ENCODE measurements at regions not wholly inside any gene's neighbourhood (a gene's known extent, or its start where the extent isn't known, plus 50 kb on each side); places are given as distances from the start of the nearest gene placed in this dataset.
A peak's percentile ranks its signal among the peaks of the same experiment; 100 is the strongest.

DNA sequence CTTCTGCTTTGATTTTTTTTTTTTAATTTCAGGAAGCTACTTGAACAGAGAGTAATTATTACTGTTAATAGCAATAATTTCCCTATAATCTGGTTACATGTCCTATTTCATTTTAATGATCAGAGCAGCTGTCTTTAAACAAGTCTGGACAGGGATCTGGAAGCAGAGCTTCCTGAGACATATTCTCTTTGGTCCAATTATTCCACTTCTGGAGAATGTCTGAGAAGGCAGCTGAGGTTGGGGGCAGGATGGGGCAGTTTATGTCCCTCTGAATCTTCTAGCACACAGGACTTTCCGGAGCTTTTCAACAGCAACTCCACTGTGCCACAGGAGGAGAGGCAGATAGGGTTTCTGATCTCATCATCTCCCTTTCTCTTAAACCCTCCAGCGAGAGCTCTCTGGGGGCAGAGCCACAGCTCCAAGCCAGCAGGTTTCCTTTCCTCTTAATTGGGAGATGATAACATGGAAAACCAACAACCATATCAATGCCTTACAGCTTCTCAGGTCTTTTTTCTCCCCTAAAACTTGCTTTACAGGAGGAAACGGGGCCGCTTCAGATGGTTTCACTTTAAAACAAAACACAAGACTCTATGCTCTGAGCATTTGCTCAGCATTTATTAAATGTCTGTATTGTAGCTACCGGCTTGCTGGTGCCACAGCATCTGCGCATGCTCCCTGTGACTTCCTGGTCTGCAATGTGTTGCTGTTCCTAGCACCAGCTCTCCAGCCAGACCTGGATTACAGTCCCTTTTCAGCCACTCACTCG, 425.7 kb upstream of the USP24 start:
- DNase-seq (ENCODE audit: insufficient read length, low spot score) (peak; percentile 2), FAIRE-seq (no peak)
- no peak for TF ChIP-seq POLR2AphosphoS5 (IDR thresholded peaks at IDR 0.05; ENCODE audit: low read depth, low read length)

DNA sequence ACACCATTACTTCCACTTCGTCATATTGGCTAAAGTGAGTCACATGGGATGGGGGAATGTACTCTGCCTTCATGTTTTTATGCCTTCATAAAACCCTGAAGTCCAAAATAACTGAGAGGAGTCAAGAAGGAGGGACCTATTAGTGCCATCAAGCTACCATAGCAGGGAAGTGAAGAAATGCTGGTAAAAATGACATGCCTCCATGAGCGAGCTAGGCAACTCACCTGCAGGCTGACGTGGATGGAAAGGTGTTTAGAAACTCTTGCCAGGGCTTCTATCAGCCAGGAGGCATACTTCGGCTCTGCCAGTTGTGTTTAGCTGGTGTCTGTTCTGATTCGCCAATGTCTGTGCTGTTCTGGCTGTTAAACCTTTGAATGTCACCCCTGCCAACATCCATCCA, 424.4 kb upstream of the USP24 start:
- FAIRE-seq (no peak), DNase-seq (ENCODE audit: insufficient read length, low spot score) (no peak)
- TF ChIP-seq POU2F2 (IDR thresholded peaks at IDR 0.05; ENCODE audit: low read depth, low read length) (no peak), PAX5 (IDR thresholded peaks at IDR 0.05; ENCODE audit: insufficient read depth, low read length, severe bottlenecking) (no peak), POLR2A (IDR thresholded peaks at IDR 0.05; ENCODE audit: low read depth, low read length) (no peak), SPI1 (IDR thresholded peaks at IDR 0.05; ENCODE audit: low read depth, low read length) (no peak), POLR2AphosphoS5 (IDR thresholded peaks at IDR 0.05; ENCODE audit: low read depth, low read length) (no peak), TAF1 (IDR thresholded peaks at IDR 0.05; ENCODE audit: low read depth, low read length) (no peak)

- DNase-seq (ENCODE audit: insufficient read length, low spot score) (no peak), FAIRE-seq (no peak)
- TF ChIP-seq POLR2AphosphoS5 (IDR thresholded peaks at IDR 0.05; ENCODE audit: low read depth, low read length) (no peak), PAX5 (IDR thresholded peaks at IDR 0.05; ENCODE audit: insufficient read depth, low read length, severe bottlenecking) (no peak), POU2F2 (IDR thresholded peaks at IDR 0.05; ENCODE audit: low read depth, low read length) (no peak), POLR2A (IDR thresholded peaks at IDR 0.05; ENCODE audit: low read depth, low read length) (no peak), SPI1 (IDR thresholded peaks at IDR 0.05; ENCODE audit: low read depth, low read length) (no peak), TAF1 (IDR thresholded peaks at IDR 0.05; ENCODE audit: low read depth, low read length) (no peak)
Observed at GRCh38 chr1:55639051-55639450, 423.9 kb upstream of the USP24 start.

- no peak for FAIRE-seq
- DNase-seq (ENCODE audit: insufficient read length, low spot score): no peak
- no peak for TF ChIP-seq POLR2AphosphoS5 (IDR thresholded peaks at IDR 0.05; ENCODE audit: low read depth, low read length)
- TF ChIP-seq TAF1 (IDR thresholded peaks at IDR 0.05; ENCODE audit: low read depth, low read length): no peak
- no peak for TF ChIP-seq POU2F2 (IDR thresholded peaks at IDR 0.05; ENCODE audit: low read depth, low read length)
- TF ChIP-seq PAX5 (IDR thresholded peaks at IDR 0.05; ENCODE audit: insufficient read depth, low read length, severe bottlenecking): no peak
- TF ChIP-seq SPI1 (IDR thresholded peaks at IDR 0.05; ENCODE audit: low read depth, low read length): no peak
- TF ChIP-seq POLR2A (IDR thresholded peaks at IDR 0.05; ENCODE audit: low read depth, low read length): no peak
Observed at GRCh38 chr1:55636696-55637095, 421.5 kb upstream of the USP24 start.

GRCh38 chr1:55635856-55636255, 420.7 kb upstream of the USP24 start:
- no peak for DNase-seq (ENCODE audit: insufficient read length, low spot score)
- FAIRE-seq: no peak
- TF ChIP-seq SPI1 (IDR thresholded peaks at IDR 0.05; ENCODE audit: low read depth, low read length) (no peak), POLR2AphosphoS5 (IDR thresholded peaks at IDR 0.05; ENCODE audit: low read depth, low read length) (no peak), POLR2A (IDR thresholded peaks at IDR 0.05; ENCODE audit: low read depth, low read length) (no peak), POU2F2 (IDR thresholded peaks at IDR 0.05; ENCODE audit: low read depth, low read length) (no peak), PAX5 (IDR thresholded peaks at IDR 0.05; ENCODE audit: insufficient read depth, low read length, severe bottlenecking) (no peak), TAF1 (IDR thresholded peaks at IDR 0.05; ENCODE audit: low read depth, low read length) (no peak)

- FAIRE-seq (no peak), DNase-seq (ENCODE audit: insufficient read length, low spot score) (no peak)
- TF ChIP-seq SPI1 (IDR thresholded peaks at IDR 0.05; ENCODE audit: low read depth, low read length) (no peak), TAF1 (IDR thresholded peaks at IDR 0.05; ENCODE audit: low read depth, low read length) (no peak), POLR2AphosphoS5 (IDR thresholded peaks at IDR 0.05; ENCODE audit: low read depth, low read length) (no peak)
Observed at GRCh38 chr1:55634516-55634915, 419.4 kb upstream of the USP24 start.

DNA sequence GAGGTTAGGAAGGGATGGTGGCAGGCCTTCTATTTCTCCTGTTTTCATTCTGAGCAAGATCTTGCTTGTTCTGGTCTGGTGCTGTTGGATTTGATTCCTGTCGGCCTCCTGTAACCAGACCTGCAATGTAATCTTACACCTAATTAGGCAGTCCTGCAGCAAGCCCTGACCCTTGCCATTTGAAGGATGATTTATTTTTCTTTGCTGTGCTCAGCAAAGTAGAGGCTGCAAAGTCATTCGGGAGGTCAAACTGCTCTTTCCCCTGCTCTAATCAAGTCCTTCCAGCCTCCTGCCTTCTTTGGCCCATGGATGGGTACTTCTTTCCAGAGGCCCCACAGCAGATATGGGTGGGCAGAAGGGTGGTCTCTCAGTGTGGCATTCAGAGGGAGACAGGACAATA, 417.7 kb upstream of the USP24 start:
- no peak for FAIRE-seq

DNA sequence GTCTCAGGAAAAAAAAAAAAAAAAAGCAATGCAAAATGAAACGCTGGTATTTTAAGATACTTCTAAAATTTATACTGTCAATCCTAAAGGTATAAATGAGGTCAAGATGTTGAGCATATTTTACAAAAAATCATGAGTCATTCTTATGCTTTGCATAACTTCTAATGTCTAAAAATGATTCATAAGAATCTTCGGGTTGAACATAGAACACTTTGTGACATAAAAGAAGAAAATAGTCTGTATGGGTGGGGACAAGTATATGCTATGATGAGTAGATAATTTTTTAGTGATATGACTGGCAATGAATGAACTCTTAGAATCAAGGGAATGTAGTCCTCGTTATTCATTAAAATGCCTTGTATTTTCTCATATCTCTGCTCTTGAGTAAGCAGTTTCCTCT, 416.9 kb upstream of the USP24 start:
- TF ChIP-seq POLR2AphosphoS5 (IDR thresholded peaks at IDR 0.05; ENCODE audit: low read depth, low read length): no peak
- TF ChIP-seq POU2F2 (IDR thresholded peaks at IDR 0.05; ENCODE audit: low read depth, low read length): no peak
- TF ChIP-seq PAX5 (IDR thresholded peaks at IDR 0.05; ENCODE audit: insufficient read depth, low read length, severe bottlenecking): no peak
- no peak for TF ChIP-seq SPI1 (IDR thresholded peaks at IDR 0.05; ENCODE audit: low read depth, low read length)
- no peak for TF ChIP-seq POLR2A (IDR thresholded peaks at IDR 0.05; ENCODE audit: low read depth, low read length)
- TF ChIP-seq TAF1 (IDR thresholded peaks at IDR 0.05; ENCODE audit: low read depth, low read length): no peak
- DNase-seq (ENCODE audit: insufficient read length, low spot score) (no peak), FAIRE-seq (no peak)

More for the DNA sequence above, 417.7 kb upstream of the USP24 start:
- DNase-seq (ENCODE audit: insufficient read length, low spot score): no peak
- TF ChIP-seq POLR2AphosphoS5 (IDR thresholded peaks at IDR 0.05; ENCODE audit: low read depth, low read length): no peak

- DNase-seq (ENCODE audit: insufficient read length, low spot score): no peak
- TF ChIP-seq POLR2AphosphoS5 (IDR thresholded peaks at IDR 0.05; ENCODE audit: low read depth, low read length) (no peak), SPI1 (IDR thresholded peaks at IDR 0.05; ENCODE audit: low read depth, low read length) (no peak), TAF1 (IDR thresholded peaks at IDR 0.05; ENCODE audit: low read depth, low read length) (no peak), POU2F2 (IDR thresholded peaks at IDR 0.05; ENCODE audit: low read depth, low read length) (no peak), POLR2A (IDR thresholded peaks at IDR 0.05; ENCODE audit: low read depth, low read length) (no peak), PAX5 (IDR thresholded peaks at IDR 0.05; ENCODE audit: insufficient read depth, low read length, severe bottlenecking) (no peak)
- FAIRE-seq: no peak
Observed at GRCh38 chr1:55631509-55631908, 416.3 kb upstream of the USP24 start.

DNA sequence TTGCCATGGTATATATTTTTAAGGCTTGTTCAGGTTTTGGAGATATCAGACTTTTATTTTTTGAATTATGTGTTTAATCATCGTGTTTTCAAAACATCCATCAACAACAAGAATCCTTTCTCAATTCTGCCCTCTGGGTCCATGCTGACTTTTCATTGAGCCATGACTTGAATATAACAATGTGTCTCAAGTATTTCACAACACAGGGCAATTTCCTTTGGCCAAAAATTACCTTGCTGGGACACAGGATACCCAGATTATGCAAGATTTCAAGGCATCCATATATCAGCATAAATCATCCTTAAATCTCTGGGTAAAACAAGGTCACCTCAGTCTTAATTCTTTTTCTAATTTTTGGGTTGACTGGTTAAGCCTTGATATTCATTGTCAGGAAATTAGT, 411.2 kb upstream of the USP24 start:
- TF ChIP-seq POLR2A (IDR thresholded peaks at IDR 0.05; ENCODE audit: low read depth, low read length) (no peak), PAX5 (IDR thresholded peaks at IDR 0.05; ENCODE audit: insufficient read depth, low read length, severe bottlenecking) (no peak), POLR2AphosphoS5 (IDR thresholded peaks at IDR 0.05; ENCODE audit: low read depth, low read length) (no peak), POU2F2 (IDR thresholded peaks at IDR 0.05; ENCODE audit: low read depth, low read length) (no peak), SPI1 (IDR thresholded peaks at IDR 0.05; ENCODE audit: low read depth, low read length) (no peak)
- no peak for DNase-seq (ENCODE audit: insufficient read length, low spot score)
- FAIRE-seq: no peak
